Erythroblast (primary cell): ENCODE measurements at regions not wholly inside any gene's neighbourhood (a gene's known extent, or its start where the extent isn't known, plus 50 kb on each side); places are given as distances from the start of the nearest gene placed in this dataset.

Experiments used
- GATA1 ChIP-seq: IDR thresholded peaks from 2 replicates; pipeline ENCODE4 v1.6.1; 2011; ENCODE audit warnings: low read depth, mild to moderate bottlenecking, control low read depth, low read length, moderate library complexity
- POLR2A ChIP-seq: IDR thresholded peaks from 2 replicates; pipeline ENCODE4 v1.6.1; 2011; ENCODE audit warnings: mild to moderate bottlenecking, low read length

GRCh38 chr2:12661489-12661888 lies 55.2 kb upstream of the TRIB2 start:
- no peak for TF ChIP-seq POLR2A
- no peak for TF ChIP-seq GATA1
